ENCODE measurements at regions not wholly inside any gene's neighbourhood (a gene's known extent, or its start where the extent isn't known, plus 50 kb on each side); places are given as distances from the start of the nearest gene placed in this dataset.

GRCh38 chr5:136750224-136750862 lies 385.0 kb upstream of the TRPC7 start:
- TF ChIP-seq, protein P1, sequence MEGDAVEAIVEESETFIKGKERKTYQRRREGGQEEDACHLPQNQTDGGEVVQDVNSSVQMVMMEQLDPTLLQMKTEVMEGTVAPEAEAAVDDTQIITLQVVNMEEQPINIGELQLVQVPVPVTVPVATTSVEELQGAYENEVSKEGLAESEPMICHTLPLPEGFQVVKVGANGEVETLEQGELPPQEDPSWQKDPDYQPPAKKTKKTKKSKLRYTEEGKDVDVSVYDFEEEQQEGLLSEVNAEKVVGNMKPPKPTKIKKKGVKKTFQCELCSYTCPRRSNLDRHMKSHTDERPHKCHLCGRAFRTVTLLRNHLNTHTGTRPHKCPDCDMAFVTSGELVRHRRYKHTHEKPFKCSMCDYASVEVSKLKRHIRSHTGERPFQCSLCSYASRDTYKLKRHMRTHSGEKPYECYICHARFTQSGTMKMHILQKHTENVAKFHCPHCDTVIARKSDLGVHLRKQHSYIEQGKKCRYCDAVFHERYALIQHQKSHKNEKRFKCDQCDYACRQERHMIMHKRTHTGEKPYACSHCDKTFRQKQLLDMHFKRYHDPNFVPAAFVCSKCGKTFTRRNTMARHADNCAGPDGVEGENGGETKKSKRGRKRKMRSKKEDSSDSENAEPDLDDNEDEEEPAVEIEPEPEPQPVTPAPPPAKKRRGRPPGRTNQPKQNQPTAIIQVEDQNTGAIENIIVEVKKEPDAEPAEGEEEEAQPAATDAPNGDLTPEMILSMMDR (IDR thresholded peaks at IDR 0.05), result no peak
- TF ChIP-seq POLR2AphosphoS5 (IDR thresholded peaks at IDR 0.05) (no peak), POLR2A (IDR thresholded peaks at IDR 0.05) (no peak)

All from prostate gland (tissue), 2 donors.